ENCODE measurements at regions not wholly inside any gene's neighbourhood (a gene's known extent, or its start where the extent isn't known, plus 50 kb on each side); places are given as distances from the start of the nearest gene placed in this dataset.

DNA sequence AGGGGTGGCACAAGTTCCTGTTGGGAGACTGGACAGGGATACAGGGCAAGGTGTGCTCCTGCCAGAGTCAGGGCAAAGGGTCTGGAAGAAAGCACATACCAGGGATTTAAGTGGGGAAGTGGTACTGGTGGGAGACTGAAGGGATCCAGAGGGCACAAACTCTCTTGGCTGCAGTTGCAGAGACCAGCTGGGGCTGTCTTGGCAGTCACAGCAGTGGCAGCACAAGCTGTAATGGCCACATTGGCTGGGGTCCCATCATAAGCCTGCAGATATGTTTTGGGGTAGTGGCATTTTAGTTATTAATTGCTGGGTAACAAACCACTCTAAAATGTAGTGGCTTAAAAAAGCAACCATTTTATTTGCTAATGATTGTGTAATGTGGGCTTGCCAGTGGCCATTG is 492.2 kb downstream of the ENC1 start:
- Histone ChIP-seq H3K4me2 (ENCODE audit: insufficient read depth, low read length) (no peak overlapping the region), H3K79me2 (ENCODE audit: insufficient read depth, low read length) (no peaks in the 10 kb centered on the region), H4K20me1 (ENCODE audit: insufficient read depth, low read length) (no peaks in the 10 kb centered on the region), H3K4me3 (ENCODE audit: low read depth in 1 of 2, low read length in 2 of 2) (no peak overlapping the region), H3K27ac (ENCODE audit: low read length) (no peak overlapping the region), H2AFZ (ENCODE audit: low read depth, low read length) (no peak overlapping the region), H3K9ac (ENCODE audit: low read depth, low read length) (no peak overlapping the region), H3K9me3 (ENCODE audit: insufficient read depth, low read length, severe bottlenecking) (no peaks in the 10 kb centered on the region), H3K36me3 (ENCODE audit: insufficient read depth, low read length) (no peaks in the 10 kb centered on the region), H3K4me1 (ENCODE audit: insufficient read depth, low read length) (no peaks in the 10 kb centered on the region), H3K27me3 (ENCODE audit: insufficient read depth, low read length, poor library complexity) (peaks cover 4% of the 10 kb centered on the region)
- TF ChIP-seq EZH2 (IDR thresholded peaks at IDR 0.05; ENCODE audit: borderline replicate concordance, low read depth, low read length, severe bottlenecking): no peak
- TF ChIP-seq, protein P1, sequence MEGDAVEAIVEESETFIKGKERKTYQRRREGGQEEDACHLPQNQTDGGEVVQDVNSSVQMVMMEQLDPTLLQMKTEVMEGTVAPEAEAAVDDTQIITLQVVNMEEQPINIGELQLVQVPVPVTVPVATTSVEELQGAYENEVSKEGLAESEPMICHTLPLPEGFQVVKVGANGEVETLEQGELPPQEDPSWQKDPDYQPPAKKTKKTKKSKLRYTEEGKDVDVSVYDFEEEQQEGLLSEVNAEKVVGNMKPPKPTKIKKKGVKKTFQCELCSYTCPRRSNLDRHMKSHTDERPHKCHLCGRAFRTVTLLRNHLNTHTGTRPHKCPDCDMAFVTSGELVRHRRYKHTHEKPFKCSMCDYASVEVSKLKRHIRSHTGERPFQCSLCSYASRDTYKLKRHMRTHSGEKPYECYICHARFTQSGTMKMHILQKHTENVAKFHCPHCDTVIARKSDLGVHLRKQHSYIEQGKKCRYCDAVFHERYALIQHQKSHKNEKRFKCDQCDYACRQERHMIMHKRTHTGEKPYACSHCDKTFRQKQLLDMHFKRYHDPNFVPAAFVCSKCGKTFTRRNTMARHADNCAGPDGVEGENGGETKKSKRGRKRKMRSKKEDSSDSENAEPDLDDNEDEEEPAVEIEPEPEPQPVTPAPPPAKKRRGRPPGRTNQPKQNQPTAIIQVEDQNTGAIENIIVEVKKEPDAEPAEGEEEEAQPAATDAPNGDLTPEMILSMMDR (IDR thresholded peaks at IDR 0.05; ENCODE audit: borderline replicate concordance, extremely low read depth, low read length, poor library complexity, severe bottlenecking): no peak
- ATAC-seq (ENCODE audit: insufficient read depth, low read depth): no peak
- no peak for DNase-seq

DNA sequence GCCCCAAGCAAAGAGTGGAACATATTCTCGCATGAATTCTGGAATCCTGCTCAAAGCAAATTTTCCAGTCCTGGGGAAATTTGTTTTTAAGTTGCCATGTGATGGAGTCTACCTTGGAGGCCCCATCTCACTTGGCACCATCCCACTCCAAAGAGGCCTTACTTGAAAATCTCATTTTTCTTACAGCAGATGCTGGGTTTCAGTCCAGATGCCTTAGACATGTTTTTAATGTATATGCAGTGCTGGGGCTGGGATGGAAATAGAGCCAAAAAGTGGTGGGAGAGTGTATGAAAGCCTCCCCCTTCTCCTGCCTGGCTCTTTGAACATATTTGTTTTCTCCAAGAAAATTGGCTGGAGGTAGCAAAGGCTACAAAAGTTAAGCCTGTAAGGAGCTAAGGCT is 493.7 kb downstream of the ENC1 start:
- DNase-seq: no peak
- H4K20me1 ChIP-seq (ENCODE audit: insufficient read depth, low read length): no peaks in the 10 kb centered on the region
- no peak overlapping the region for H2AFZ ChIP-seq (ENCODE audit: low read depth, low read length)
- H3K27ac ChIP-seq (ENCODE audit: low read length): no peak overlapping the region
- H3K9ac ChIP-seq (ENCODE audit: low read depth, low read length): no peak overlapping the region
- H3K36me3 ChIP-seq (ENCODE audit: insufficient read depth, low read length): no peaks in the 10 kb centered on the region
- no peaks in the 10 kb centered on the region for H3K9me3 ChIP-seq (ENCODE audit: insufficient read depth, low read length, severe bottlenecking)
- no peaks in the 10 kb centered on the region for H3K79me2 ChIP-seq (ENCODE audit: insufficient read depth, low read length)
- H3K4me1 ChIP-seq (ENCODE audit: insufficient read depth, low read length): no peaks in the 10 kb centered on the region
- H3K4me2 ChIP-seq (ENCODE audit: insufficient read depth, low read length): no peak overlapping the region
- peaks cover 4% of the 10 kb centered on the region for H3K27me3 ChIP-seq (ENCODE audit: insufficient read depth, low read length, poor library complexity)
- H3K4me3 ChIP-seq (ENCODE audit: low read depth in 1 of 2, low read length in 2 of 2): no peak overlapping the region
- ATAC-seq (ENCODE audit: insufficient read depth, low read depth): no peak
- TF ChIP-seq, protein P1 (IDR thresholded peaks at IDR 0.05; ENCODE audit: borderline replicate concordance, extremely low read depth, low read length, poor library complexity, severe bottlenecking): no peak
- TF ChIP-seq EZH2 (IDR thresholded peaks at IDR 0.05; ENCODE audit: borderline replicate concordance, low read depth, low read length, severe bottlenecking): no peak

DNA sequence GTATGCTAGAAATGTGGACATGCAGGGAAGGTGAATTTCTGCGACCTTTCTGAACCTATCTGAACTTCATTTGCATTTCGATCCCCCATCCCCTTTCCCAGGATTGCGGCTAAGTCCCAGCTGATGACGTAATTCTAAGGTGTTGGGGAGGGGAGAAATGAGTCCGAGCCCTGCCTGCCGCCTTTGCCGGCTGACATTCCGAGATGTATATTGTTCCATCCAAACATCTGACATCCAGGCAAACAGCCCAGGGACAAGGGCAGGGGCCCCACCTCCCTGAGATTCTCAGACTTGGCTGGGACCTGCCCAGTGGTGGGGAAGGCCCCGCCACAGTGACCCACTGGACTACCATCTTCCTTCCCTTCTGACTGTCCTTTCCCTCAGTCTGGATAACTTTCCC is 494.6 kb downstream of the ENC1 start:
- Histone ChIP-seq H3K27me3 (ENCODE audit: insufficient read depth, low read length, poor library complexity) (peaks cover 4% of the 10 kb centered on the region), H4K20me1 (ENCODE audit: insufficient read depth, low read length) (no peaks in the 10 kb centered on the region), H3K4me3 (ENCODE audit: low read depth in 1 of 2, low read length in 2 of 2) (no peak overlapping the region), H2AFZ (ENCODE audit: low read depth, low read length) (no peak overlapping the region), H3K4me2 (ENCODE audit: insufficient read depth, low read length) (no peak overlapping the region), H3K9me3 (ENCODE audit: insufficient read depth, low read length, severe bottlenecking) (no peaks in the 10 kb centered on the region), H3K27ac (ENCODE audit: low read length) (no peak overlapping the region), H3K4me1 (ENCODE audit: insufficient read depth, low read length) (no peaks in the 10 kb centered on the region), H3K9ac (ENCODE audit: low read depth, low read length) (no peak overlapping the region), H3K79me2 (ENCODE audit: insufficient read depth, low read length) (no peaks in the 10 kb centered on the region), H3K36me3 (ENCODE audit: insufficient read depth, low read length) (no peaks in the 10 kb centered on the region)
- no peak for TF ChIP-seq EZH2 (IDR thresholded peaks at IDR 0.05; ENCODE audit: borderline replicate concordance, low read depth, low read length, severe bottlenecking)
- TF ChIP-seq, protein P1 (IDR thresholded peaks at IDR 0.05; ENCODE audit: borderline replicate concordance, extremely low read depth, low read length, poor library complexity, severe bottlenecking): no peak
- ATAC-seq (ENCODE audit: insufficient read depth, low read depth): no peak
- DNase-seq: no peak
